CD14-positive monocyte (primary cell): ENCODE measurements at regions not wholly inside any gene's neighbourhood (a gene's known extent, or its start where the extent isn't known, plus 50 kb on each side); places are given as distances from the start of the nearest gene placed in this dataset.

Experiments
- DNase-seq, 3 donors: peaks; one replicate each; pipeline ENCODE4 v3.0.0-alpha.2; 2011 to 2022
- H2AFZ ChIP-seq: 2 replicates; pipeline ENCODE4 v1.6.0; 2012; ENCODE audit warnings: mild to moderate bottlenecking, low read depth, low read length, inconsistent platforms; ENCODE audit not compliant: insufficient read depth, poor library complexity, severe bottlenecking
- H3K27ac ChIP-seq, 2 donors: 1 replicate in 1 of 2; 2 replicates in 1 of 2; pipeline ENCODE4 v1.5.1; 2012 to 2013; ENCODE audit warnings: low read length in 2 of 2, control low read depth in 1 of 2, inconsistent platforms in 1 of 2, low read depth in 1 of 2, mild to moderate bottlenecking in 1 of 2
- H3K27me3 ChIP-seq, 2 donors: one replicate each; pipeline versions ENCODE4 v1.6.0 to v1.6.1; 2011 to 2013; ENCODE audit warnings: low read length in 2 of 2; ENCODE audit not compliant: control insufficient read depth in 2 of 2, insufficient read depth in 2 of 2
- H3K36me3 ChIP-seq, 2 donors: replicated peaks in 1 of 2; 1 replicate in 1 of 2; 2 replicates in 1 of 2; pipeline versions ENCODE4 v1.5.1 to v1.6.1; 2012 to 2013; ENCODE audit warnings: low read length in 2 of 2, control low read depth in 1 of 2, inconsistent platforms in 1 of 2, mild to moderate bottlenecking in 1 of 2; ENCODE audit not compliant: insufficient read depth in 2 of 2, control insufficient read depth in 1 of 2
- H3K4me1 ChIP-seq, 2 donors: 1 replicate in 1 of 2; 2 replicates in 1 of 2; pipeline versions ENCODE4 v1.5.1 to v1.6.1; 2012 to 2013; ENCODE audit warnings: low read length in 2 of 2, control low read depth in 1 of 2, inconsistent platforms in 1 of 2, mild to moderate bottlenecking in 1 of 2, moderate library complexity in 1 of 2; ENCODE audit not compliant: insufficient read depth in 2 of 2, control insufficient read depth in 1 of 2
- H3K4me2 ChIP-seq: replicated peaks from 2 replicates; pipeline ENCODE3; 2012; ENCODE audit warnings: low read length, moderate library complexity, mild to moderate bottlenecking; ENCODE audit not compliant: poor library complexity, severe bottlenecking; ENCODE audit errors: extremely low read depth
- H3K4me3 ChIP-seq, 3 experiments: fragments of 200-600 bp in 1 of 3; sonication (generic) in 1 of 3; replicated peaks in 1 of 3; 1 replicate in 2 of 3; 2 replicates in 1 of 3; pipeline ENCODE4 v1.5.1; 2011 to 2013; ENCODE audit warnings: low read length in 3 of 3, mild to moderate bottlenecking in 3 of 3, control low read depth in 2 of 3, low read depth in 2 of 3, inconsistent platforms in 1 of 3, moderate library complexity in 1 of 3
- H3K79me2 ChIP-seq: 2 replicates; pipeline ENCODE4 v1.6.0; 2012; ENCODE audit warnings: mild to moderate bottlenecking, control low read depth, inconsistent platforms, low read length, moderate library complexity; ENCODE audit not compliant: insufficient read depth
- H3K9ac ChIP-seq: 2 replicates; pipeline ENCODE4 v1.6.0; 2017; ENCODE audit warnings: low read length, mild to moderate bottlenecking; ENCODE audit not compliant: insufficient read depth, poor library complexity, severe bottlenecking
- H3K9me3 ChIP-seq, 2 donors: replicated peaks in 1 of 2; 1 replicate in 1 of 2; 2 replicates in 1 of 2; pipeline versions ENCODE4 v1.5.1 to v1.6.1; 2012 to 2013; ENCODE audit warnings: low read length in 2 of 2, control low read depth in 1 of 2; ENCODE audit not compliant: control insufficient read depth in 1 of 2, insufficient read depth in 1 of 2
- H4K20me1 ChIP-seq: 2 replicates; pipeline ENCODE4 v1.6.0; 2012; ENCODE audit warnings: mild to moderate bottlenecking, low read length, control low read depth, moderate library complexity; ENCODE audit not compliant: insufficient read depth
- H3K27ac Mint-ChIP-seq, 7 donors: one replicate each; pipeline ENCODE4 v1.8.0; 2020; ENCODE audit warnings: mild to moderate bottlenecking in 7 of 7, mixed read lengths in 7 of 7, moderate library complexity in 6 of 7, inconsistent platforms in 2 of 7
- H3K27me3 Mint-ChIP-seq, 3 donors: one replicate each; pipeline ENCODE4 v1.8.0; 2021 to 2022; ENCODE audit warnings: low read depth in 3 of 3, mild to moderate bottlenecking in 3 of 3, mixed read lengths in 3 of 3, moderate library complexity in 3 of 3, inconsistent platforms in 1 of 3
- H3K36me3 Mint-ChIP-seq, 2 donors: one replicate each; pipeline ENCODE4 v1.8.0; 2020; ENCODE audit warnings: mixed read lengths in 2 of 2, inconsistent platforms in 1 of 2, mild to moderate bottlenecking in 1 of 2
- H3K4me1 Mint-ChIP-seq: one replicate; pipeline ENCODE4 v1.8.0; 2020; ENCODE audit warnings: mild to moderate bottlenecking, mixed read lengths
- H3K4me3 Mint-ChIP-seq, 2 donors: one replicate each; pipeline ENCODE4 v1.8.0; 2020; ENCODE audit warnings: mild to moderate bottlenecking in 2 of 2, mixed read lengths in 2 of 2, moderate library complexity in 1 of 2
- H3K9me3 Mint-ChIP-seq, 7 donors: one replicate each; pipeline ENCODE4 v1.8.0; 2020 to 2022; ENCODE audit warnings: mixed read lengths in 7 of 7, mild to moderate bottlenecking in 6 of 7, moderate library complexity in 6 of 7, inconsistent platforms in 2 of 7
- WGBS: methylation state at CpG from one replicate; pipeline ENCODE4 v1.1.5; 2013; ENCODE audit warnings: missing lambda C conversion rate; ENCODE audit not compliant: insufficient coverage; 5-methylcytosine and 5-hydroxymethylcytosine counted together
- intact Hi-C, 2 donors: fragments of 100-400 bp; cut with micrococcal nuclease; formaldehyde crosslinking; loops; one replicate each; pipeline versions ENCODE4 v1.15.0 to v1.15.1; 2023
- TF ChIP-seq, protein P1 (sequence below): fragments of 200-600 bp; IDR thresholded peaks from one replicate; pipeline ENCODE4 v1.8.0; 2022; ENCODE audit warnings: antibody characterized with exemption, mild to moderate bottlenecking

DNA sequence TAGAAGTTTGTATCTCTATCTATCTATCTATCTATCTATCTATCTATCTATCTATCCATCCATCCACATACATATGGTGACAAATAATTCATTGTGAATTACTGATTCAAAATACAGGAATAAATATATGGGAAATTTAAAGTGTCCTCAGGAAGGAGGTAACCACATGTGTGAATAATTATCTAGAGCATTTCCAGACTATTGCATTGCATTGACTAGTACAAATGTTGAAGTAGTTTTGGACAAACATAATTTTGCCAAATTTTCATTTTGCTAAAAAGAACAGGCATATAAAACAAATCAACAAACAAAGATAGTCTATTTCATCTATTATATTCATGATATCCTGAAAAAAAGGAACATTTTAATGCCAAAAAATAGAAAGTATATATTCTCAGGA, 192.7 kb downstream of the UTRN start:
- DNase-seq = no peak
- Mint-ChIP-seq H3K36me3 (peaks cover 72 to 81% of the 10 kb centered on the region in 2 donors), H3K4me3 (no peak overlapping the region), H3K4me1 (peaks cover 7% of the 10 kb centered on the region), H3K9me3 (no peaks in the 10 kb centered on the region), H3K27ac (no peak overlapping the region), H3K27me3 (no peaks in the 10 kb centered on the region)
- Histone ChIP-seq H3K9ac (no peak overlapping the region), H3K27ac (no peak overlapping the region), H3K27me3 (no peaks in the 10 kb centered on the region), H3K4me2 (no peak overlapping the region), H3K4me3 (no peak overlapping the region), H3K36me3 (peaks cover 67 to 95% of the 10 kb centered on the region in 2 donors), H3K4me1 (no peaks in the 10 kb centered on the region), H2AFZ (no peak overlapping the region), H3K79me2 (no peaks in the 10 kb centered on the region), H3K9me3 (no peaks in the 10 kb centered on the region), H4K20me1 (no peaks in the 10 kb centered on the region)
- TF ChIP-seq, protein P1, sequence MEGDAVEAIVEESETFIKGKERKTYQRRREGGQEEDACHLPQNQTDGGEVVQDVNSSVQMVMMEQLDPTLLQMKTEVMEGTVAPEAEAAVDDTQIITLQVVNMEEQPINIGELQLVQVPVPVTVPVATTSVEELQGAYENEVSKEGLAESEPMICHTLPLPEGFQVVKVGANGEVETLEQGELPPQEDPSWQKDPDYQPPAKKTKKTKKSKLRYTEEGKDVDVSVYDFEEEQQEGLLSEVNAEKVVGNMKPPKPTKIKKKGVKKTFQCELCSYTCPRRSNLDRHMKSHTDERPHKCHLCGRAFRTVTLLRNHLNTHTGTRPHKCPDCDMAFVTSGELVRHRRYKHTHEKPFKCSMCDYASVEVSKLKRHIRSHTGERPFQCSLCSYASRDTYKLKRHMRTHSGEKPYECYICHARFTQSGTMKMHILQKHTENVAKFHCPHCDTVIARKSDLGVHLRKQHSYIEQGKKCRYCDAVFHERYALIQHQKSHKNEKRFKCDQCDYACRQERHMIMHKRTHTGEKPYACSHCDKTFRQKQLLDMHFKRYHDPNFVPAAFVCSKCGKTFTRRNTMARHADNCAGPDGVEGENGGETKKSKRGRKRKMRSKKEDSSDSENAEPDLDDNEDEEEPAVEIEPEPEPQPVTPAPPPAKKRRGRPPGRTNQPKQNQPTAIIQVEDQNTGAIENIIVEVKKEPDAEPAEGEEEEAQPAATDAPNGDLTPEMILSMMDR = no peak
- intact Hi-C loops = no loop called here

DNA sequence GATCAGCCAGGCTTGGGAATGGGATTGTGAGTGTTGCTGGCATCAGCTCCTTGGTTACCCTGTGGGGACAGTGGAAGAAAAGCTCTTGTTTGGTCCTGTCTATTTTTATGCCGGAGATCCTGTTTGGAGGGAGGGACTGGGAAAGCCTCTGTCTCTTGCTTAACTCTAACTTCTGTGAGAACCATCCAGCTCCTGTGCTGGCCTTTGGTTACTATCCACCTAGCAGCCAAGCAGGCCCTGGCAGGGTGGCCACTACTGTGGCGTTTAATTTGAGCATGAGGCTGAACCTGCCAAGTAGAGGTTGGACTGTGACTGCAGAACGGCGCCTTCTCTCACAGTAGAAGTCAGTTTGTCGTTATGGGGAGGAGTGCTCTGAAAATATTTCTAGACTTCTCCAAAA, 193.3 kb downstream of the UTRN start:
- Mint-ChIP-seq H3K9me3 (no peaks in the 10 kb centered on the region), H3K27me3 (no peaks in the 10 kb centered on the region), H3K36me3 (peaks cover 70 to 83% of the 10 kb centered on the region in 2 donors), H3K4me3 (no peak overlapping the region), H3K27ac (peak overlapping the region in 3 of 7 donors; percentile 28 to 64 (median 51)), H3K4me1 (peaks cover 7% of the 10 kb centered on the region)
- TF ChIP-seq, protein P1 = no peak
- H3K79me2 ChIP-seq = no peaks in the 10 kb centered on the region
- DNase-seq = no peak
- H3K9me3 ChIP-seq = no peaks in the 10 kb centered on the region
- H3K4me2 ChIP-seq = no peak overlapping the region
- 83% methylated on average over 1 of the region's 5 CpGs for WGBS
- intact Hi-C loops = no loop called here
- H3K4me3 ChIP-seq = no peak overlapping the region
- H3K9ac ChIP-seq = no peak overlapping the region
- H3K36me3 ChIP-seq = peaks cover 63 to 95% of the 10 kb centered on the region in 2 donors
- H2AFZ ChIP-seq = no peak overlapping the region
- H3K27ac ChIP-seq = no peak overlapping the region
- no peaks in the 10 kb centered on the region for H4K20me1 ChIP-seq
- no peaks in the 10 kb centered on the region for H3K27me3 ChIP-seq
- no peaks in the 10 kb centered on the region for H3K4me1 ChIP-seq
